ENCODE measurements at regions not wholly inside any gene's neighbourhood (a gene's known extent, or its start where the extent isn't known, plus 50 kb on each side); places are given as distances from the start of the nearest gene placed in this dataset.

DNA sequence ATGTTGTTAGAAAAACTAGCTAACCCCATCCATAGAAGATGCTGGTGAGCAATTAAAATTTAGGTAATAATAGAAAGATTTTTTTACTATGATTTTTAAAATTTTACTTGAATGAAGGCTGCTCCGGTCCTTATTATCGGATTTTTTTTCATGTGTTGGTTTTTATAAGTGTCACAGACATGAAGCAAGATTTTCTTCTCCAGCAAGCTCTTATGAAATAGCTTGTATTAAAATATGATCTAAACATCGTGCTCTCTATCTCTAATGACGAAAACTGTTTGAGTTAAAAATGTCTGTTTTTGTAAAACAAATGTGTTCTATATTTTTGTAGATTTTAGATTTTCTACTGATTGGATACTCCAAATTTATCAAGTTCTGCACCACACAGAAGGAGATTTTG is 339.6 kb downstream of the ZNF536 start:
- intact Hi-C loops (cut with DNase I), result no loop called here
- ATAC-seq (no peak), FAIRE-seq (no peak), DNase-seq (no peak)
- no peaks in the 10 kb centered on the region for H3K9me3 ChIP-seq
- no peaks in the 10 kb centered on the region for H3K4me1 ChIP-seq
- no peaks in the 10 kb centered on the region for H3K36me3 ChIP-seq
- H3K27me3 ChIP-seq, result peaks cover 0 to 16% (median 2%) of the 10 kb centered on the region in 4 donors
- WGBS, 2 donors, result 85 to 92% methylated on average over 4 of the region's 4 CpGs
- no peak overlapping the region for H3K4me3 ChIP-seq
- TF ChIP-seq, protein P1, sequence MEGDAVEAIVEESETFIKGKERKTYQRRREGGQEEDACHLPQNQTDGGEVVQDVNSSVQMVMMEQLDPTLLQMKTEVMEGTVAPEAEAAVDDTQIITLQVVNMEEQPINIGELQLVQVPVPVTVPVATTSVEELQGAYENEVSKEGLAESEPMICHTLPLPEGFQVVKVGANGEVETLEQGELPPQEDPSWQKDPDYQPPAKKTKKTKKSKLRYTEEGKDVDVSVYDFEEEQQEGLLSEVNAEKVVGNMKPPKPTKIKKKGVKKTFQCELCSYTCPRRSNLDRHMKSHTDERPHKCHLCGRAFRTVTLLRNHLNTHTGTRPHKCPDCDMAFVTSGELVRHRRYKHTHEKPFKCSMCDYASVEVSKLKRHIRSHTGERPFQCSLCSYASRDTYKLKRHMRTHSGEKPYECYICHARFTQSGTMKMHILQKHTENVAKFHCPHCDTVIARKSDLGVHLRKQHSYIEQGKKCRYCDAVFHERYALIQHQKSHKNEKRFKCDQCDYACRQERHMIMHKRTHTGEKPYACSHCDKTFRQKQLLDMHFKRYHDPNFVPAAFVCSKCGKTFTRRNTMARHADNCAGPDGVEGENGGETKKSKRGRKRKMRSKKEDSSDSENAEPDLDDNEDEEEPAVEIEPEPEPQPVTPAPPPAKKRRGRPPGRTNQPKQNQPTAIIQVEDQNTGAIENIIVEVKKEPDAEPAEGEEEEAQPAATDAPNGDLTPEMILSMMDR (IDR thresholded peaks at IDR 0.05), result no peak
- no peak overlapping the region for H3K27ac ChIP-seq

DNA sequence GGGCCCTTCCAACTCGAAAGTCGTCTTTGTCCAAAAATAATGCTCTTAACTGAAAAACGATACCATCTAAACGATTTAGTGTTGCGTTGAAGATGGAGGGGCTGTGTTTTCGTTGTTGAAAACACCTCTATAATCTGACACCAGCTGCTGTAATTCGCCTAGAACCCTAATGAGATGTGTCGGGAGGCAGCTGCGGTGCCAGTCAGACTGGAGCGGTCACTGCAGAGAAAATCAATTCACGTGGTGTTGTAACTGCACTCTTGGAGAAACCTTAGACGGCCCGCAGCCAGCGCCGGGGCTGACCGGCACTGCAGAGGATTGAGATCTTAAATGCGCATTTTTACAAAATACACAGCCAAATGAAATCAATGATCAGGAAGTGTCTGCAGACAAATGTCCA is 339.1 kb downstream of the ZNF536 start:
- Histone ChIP-seq H3K27ac (no peak overlapping the region), H3K4me1 (no peaks in the 10 kb centered on the region), H3K36me3 (no peaks in the 10 kb centered on the region), H3K4me3 (no peak overlapping the region), H3K27me3 (peaks cover 0 to 16% (median 2%) of the 10 kb centered on the region in 4 donors), H3K9me3 (no peaks in the 10 kb centered on the region)
- intact Hi-C loops (cut with DNase I), result no loop called here
- 14 to 18% methylated on average over 17 of the region's 17 CpGs for WGBS, 2 donors
- peak in 1 of 4 donors; percentile 44 for ATAC-seq
- FAIRE-seq, result no peak
- no peak for DNase-seq
- TF ChIP-seq, protein P1 (IDR thresholded peaks at IDR 0.05), result no peak

DNA sequence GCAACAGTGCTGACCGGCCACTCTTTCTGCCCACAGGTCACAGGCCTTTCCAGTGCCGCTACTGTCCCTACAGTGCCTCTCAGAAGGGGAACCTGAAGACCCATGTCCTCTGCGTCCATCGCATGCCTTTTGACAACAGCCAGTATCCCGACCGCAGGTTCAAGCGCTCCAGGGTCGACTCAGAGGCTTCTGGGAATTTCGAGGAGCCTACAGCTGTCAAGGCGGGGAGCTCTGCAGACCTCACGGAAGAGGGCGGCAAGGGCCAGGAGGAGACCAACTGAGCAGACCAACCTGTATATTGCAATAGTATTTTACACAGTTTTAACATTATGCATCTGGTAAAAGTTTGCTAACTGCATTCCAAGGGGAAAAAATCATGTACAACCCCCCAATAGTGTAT is 338.5 kb downstream of the ZNF536 start:
- no peak for ATAC-seq
- no peak for FAIRE-seq
- TF ChIP-seq, protein P1 (IDR thresholded peaks at IDR 0.05), result no peak
- no peak overlapping the region for H3K4me3 ChIP-seq
- peaks cover 0 to 16% (median 2%) of the 10 kb centered on the region in 4 donors for H3K27me3 ChIP-seq
- intact Hi-C loops (cut with DNase I), result no loop called here
- no peaks in the 10 kb centered on the region for H3K4me1 ChIP-seq
- WGBS, 2 donors, result 64 to 68% methylated on average over 12 of the region's 12 CpGs
- no peaks in the 10 kb centered on the region for H3K9me3 ChIP-seq
- no peak overlapping the region for H3K27ac ChIP-seq
- H3K36me3 ChIP-seq, result no peaks in the 10 kb centered on the region
- no peak for DNase-seq

DNA sequence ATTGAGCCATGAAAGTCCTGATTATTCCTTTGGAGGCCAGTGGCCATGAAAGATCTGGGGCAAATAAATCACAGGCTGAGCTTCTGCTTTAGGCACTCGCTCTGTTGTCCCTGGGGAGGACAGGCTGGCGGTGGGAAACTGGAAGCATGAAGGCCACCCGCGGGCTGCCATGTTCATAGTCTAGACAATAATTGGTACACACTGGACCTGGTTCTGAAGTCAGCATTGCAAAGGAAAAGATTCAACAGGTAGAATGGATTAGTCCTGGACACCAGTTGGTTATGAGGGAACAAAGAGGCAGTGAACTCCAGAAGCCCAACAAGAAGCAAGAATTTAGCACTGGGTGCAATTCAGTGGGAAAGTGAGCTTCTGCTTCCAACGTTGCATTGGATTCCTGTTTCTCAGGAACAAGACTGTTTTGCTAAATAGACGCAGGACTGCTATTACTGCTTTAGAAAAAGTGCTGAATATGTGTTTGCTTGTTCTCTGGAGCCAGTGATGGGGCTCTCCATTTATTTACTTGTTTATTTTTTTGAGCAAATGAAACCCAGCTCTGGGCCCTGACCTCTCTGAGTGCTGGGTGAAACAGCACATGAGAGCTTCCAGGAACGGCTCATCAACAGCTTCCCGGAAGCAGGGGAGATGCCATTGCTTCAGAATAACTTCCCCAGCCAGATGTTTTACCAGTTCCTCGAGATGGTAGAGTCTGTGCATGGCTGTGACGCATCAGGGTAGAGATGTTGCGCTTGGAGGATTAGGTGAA is 336.4 kb downstream of the ZNF536 start:
- peaks cover 0 to 16% (median 2%) of the 10 kb centered on the region in 4 donors for H3K27me3 ChIP-seq
- H3K9me3 ChIP-seq, result no peaks in the 10 kb centered on the region
- FAIRE-seq (no peak), DNase-seq (no peak), ATAC-seq (no peak)
- TF ChIP-seq, protein P1 (IDR thresholded peaks at IDR 0.05), result no peak
- intact Hi-C loops (cut with DNase I), result no loop called here
- H3K36me3 ChIP-seq, result no peaks in the 10 kb centered on the region
- H3K4me1 ChIP-seq, result no peaks in the 10 kb centered on the region
- H3K27ac ChIP-seq, result no peak overlapping the region
- 75 to 78% methylated on average over 11 of the region's 11 CpGs for WGBS, 2 donors
- no peak overlapping the region for H3K4me3 ChIP-seq

DNA sequence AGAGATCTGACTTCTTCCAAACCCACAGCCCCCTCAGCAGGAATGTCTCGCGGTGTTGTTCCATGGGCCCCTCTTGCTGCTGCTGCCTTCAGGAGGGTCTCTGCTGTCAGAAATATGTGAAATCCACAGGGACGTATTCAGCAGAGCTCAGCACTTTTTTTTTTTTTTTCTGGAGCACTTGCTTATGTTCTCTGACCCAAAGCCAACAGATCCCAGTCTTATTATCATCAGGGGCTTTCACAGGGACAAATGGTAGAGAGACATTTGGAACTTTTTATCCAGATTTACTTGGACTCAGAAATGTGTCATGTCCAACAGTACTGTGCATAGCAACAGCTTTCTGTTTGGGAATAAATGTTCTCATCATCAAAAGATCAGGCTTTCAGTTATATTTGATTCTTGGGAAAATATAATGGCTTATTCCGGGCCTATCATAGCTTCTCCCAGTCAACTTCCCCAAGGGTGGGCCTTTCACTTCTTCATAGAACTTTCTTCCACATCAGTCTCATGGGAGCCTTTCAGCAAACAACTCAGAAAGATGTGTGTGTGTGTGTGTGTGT is 332.7 kb downstream of the ZNF536 start:
- Histone ChIP-seq H3K9me3 (no peaks in the 10 kb centered on the region), H3K27me3 (peaks cover 0 to 4% (median 0%) of the 10 kb centered on the region in 4 donors), H3K27ac (no peak overlapping the region), H3K36me3 (no peaks in the 10 kb centered on the region), H3K4me3 (no peak overlapping the region), H3K4me1 (no peaks in the 10 kb centered on the region)
- FAIRE-seq, result no peak
- no peak for DNase-seq
- TF ChIP-seq, protein P1 (IDR thresholded peaks at IDR 0.05), result no peak
- ATAC-seq, result no peak
- WGBS, 2 donors, result 82 to 87% methylated on average over 4 of the region's 4 CpGs
- intact Hi-C loops (cut with DNase I), result no loop called here
